Activated B cell treated with CpG ODN at 0.5 μM for 24 hours (primary cell): ENCODE measurements at regions not wholly inside any gene's neighbourhood (a gene's known extent, or its start where the extent isn't known, plus 50 kb on each side); places are given as distances from the start of the nearest gene placed in this dataset.

Experiments used
- ATAC-seq: fragments of 200-7000 bp; cut with Tn5 transposase; one replicate; pipeline ENCODE4 v1.10.0; 2021; ENCODE audit warnings: low read depth, mild to moderate bottlenecking, moderate library complexity
- CTCF ChIA-PET: fragments of 350-600 bp; sonication (Branson Sonifier 250); formaldehyde crosslinking; loops from one replicate; lab custom pipeline; 2021; ENCODE audit warnings: antibody characterized with exemption; lab: Charles Lee
- POLR2A ChIA-PET: fragments of 350-600 bp; sonication (Branson Sonifier 250); formaldehyde crosslinking; loops from one replicate; lab custom pipeline; 2021; ENCODE audit warnings: antibody characterized with exemption; lab: Charles Lee
- DNase-seq: peaks from one replicate; pipeline ENCODE4 v3.0.0; 2022
- H3K27ac Mint-ChIP-seq: one replicate; pipeline ENCODE4 v1.8.0; 2020; ENCODE audit warnings: mixed read lengths
- H3K27me3 Mint-ChIP-seq: one replicate; pipeline ENCODE4 v1.8.0; 2021; ENCODE audit warnings: mixed read lengths
- H3K36me3 Mint-ChIP-seq: one replicate; pipeline ENCODE4 v1.8.0; 2021; ENCODE audit warnings: low read depth, mixed read lengths
- H3K4me1 Mint-ChIP-seq: one replicate; pipeline ENCODE4 v1.8.0; 2021; ENCODE audit warnings: mixed read lengths
- H3K4me3 Mint-ChIP-seq: one replicate; pipeline ENCODE4 v1.8.0; 2020; ENCODE audit warnings: mild to moderate bottlenecking, mixed read lengths
- H3K9me3 Mint-ChIP-seq: one replicate; pipeline ENCODE4 v1.8.0; 2020; ENCODE audit warnings: mixed read lengths
- intact Hi-C: fragments of 100-400 bp; cut with micrococcal nuclease; formaldehyde crosslinking; loops from one replicate; pipeline ENCODE4 v1.15.1; 2024
- TF ChIP-seq, protein P1 (sequence below): fragments of 200-600 bp; IDR thresholded peaks from one replicate; pipeline ENCODE4 v1.8.0; 2022; ENCODE audit warnings: antibody characterized with exemption, mild to moderate bottlenecking

DNA sequence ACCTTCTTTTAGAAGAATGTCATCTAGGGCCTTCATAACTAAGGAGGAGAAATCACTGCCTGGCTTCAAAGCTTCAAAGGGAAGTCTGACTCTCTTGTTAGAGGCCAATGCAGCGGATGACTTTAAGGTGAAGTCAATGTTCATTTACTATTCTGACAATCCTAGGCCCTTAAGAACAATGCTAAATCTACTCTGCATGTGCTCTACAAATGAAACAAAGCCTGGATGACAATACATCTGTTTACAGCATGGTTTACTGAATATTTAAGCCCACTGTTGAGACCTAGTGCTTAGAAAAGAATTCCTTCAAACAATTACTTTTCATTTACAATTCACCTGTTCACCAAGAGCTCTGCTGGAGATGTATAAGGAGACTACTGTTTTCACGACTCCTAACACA lies 160.4 kb upstream of the EPHA3 start:
- Mint-ChIP-seq H3K4me3 (no peak overlapping the region), H3K9me3 (no peaks in the 10 kb centered on the region), H3K27me3 (no peaks in the 10 kb centered on the region), H3K4me1 (no peaks in the 10 kb centered on the region), H3K27ac (no peak overlapping the region), H3K36me3 (no peaks in the 10 kb centered on the region)
- ATAC-seq (no peak), DNase-seq (no peak)
- intact Hi-C loops: no loop called here
- TF ChIP-seq, protein P1, sequence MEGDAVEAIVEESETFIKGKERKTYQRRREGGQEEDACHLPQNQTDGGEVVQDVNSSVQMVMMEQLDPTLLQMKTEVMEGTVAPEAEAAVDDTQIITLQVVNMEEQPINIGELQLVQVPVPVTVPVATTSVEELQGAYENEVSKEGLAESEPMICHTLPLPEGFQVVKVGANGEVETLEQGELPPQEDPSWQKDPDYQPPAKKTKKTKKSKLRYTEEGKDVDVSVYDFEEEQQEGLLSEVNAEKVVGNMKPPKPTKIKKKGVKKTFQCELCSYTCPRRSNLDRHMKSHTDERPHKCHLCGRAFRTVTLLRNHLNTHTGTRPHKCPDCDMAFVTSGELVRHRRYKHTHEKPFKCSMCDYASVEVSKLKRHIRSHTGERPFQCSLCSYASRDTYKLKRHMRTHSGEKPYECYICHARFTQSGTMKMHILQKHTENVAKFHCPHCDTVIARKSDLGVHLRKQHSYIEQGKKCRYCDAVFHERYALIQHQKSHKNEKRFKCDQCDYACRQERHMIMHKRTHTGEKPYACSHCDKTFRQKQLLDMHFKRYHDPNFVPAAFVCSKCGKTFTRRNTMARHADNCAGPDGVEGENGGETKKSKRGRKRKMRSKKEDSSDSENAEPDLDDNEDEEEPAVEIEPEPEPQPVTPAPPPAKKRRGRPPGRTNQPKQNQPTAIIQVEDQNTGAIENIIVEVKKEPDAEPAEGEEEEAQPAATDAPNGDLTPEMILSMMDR: no peak
- POLR2A ChIA-PET: no interaction called here
- CTCF ChIA-PET: no interaction called here

GRCh38 chr3:88954853-88955252 lies 152.6 kb upstream of the EPHA3 start:
- ChIA-PET CTCF (no interaction called here), POLR2A (no interaction called here)
- H3K9me3 Mint-ChIP-seq: no peaks in the 10 kb centered on the region
- H3K27ac Mint-ChIP-seq: no peak overlapping the region
- ATAC-seq: no peak
- no peaks in the 10 kb centered on the region for H3K36me3 Mint-ChIP-seq
- DNase-seq: no peak
- no peaks in the 10 kb centered on the region for H3K27me3 Mint-ChIP-seq
- intact Hi-C loops: no loop called here
- no peak overlapping the region for H3K4me3 Mint-ChIP-seq
- no peaks in the 10 kb centered on the region for H3K4me1 Mint-ChIP-seq
- TF ChIP-seq, protein P1: no peak

- no peaks in the 10 kb centered on the region for H3K4me1 Mint-ChIP-seq
- ATAC-seq (no peak), DNase-seq (no peak)
- TF ChIP-seq, protein P1: no peak
- no peak overlapping the region for H3K4me3 Mint-ChIP-seq
- intact Hi-C loops: no loop called here
- H3K36me3 Mint-ChIP-seq: no peaks in the 10 kb centered on the region
- ChIA-PET POLR2A (no interaction called here), CTCF (no interaction called here)
- H3K9me3 Mint-ChIP-seq: no peaks in the 10 kb centered on the region
- H3K27me3 Mint-ChIP-seq: no peaks in the 10 kb centered on the region
- no peak overlapping the region for H3K27ac Mint-ChIP-seq
Observed at GRCh38 chr3:88955274-88955673, 152.1 kb upstream of the EPHA3 start.

- POLR2A ChIA-PET: no interaction called here
- no peak overlapping the region for H3K27ac Mint-ChIP-seq
- no peaks in the 10 kb centered on the region for H3K9me3 Mint-ChIP-seq
- H3K36me3 Mint-ChIP-seq: no peaks in the 10 kb centered on the region
- CTCF ChIA-PET: no interaction called here
- intact Hi-C loops: no loop called here
- DNase-seq (no peak), ATAC-seq (no peak)
- no peak overlapping the region for H3K4me3 Mint-ChIP-seq
- no peaks in the 10 kb centered on the region for H3K27me3 Mint-ChIP-seq
- H3K4me1 Mint-ChIP-seq: no peaks in the 10 kb centered on the region
- TF ChIP-seq, protein P1: no peak
Observed at GRCh38 chr3:88957711-88958439, 149.5 kb upstream of the EPHA3 start.

DNA sequence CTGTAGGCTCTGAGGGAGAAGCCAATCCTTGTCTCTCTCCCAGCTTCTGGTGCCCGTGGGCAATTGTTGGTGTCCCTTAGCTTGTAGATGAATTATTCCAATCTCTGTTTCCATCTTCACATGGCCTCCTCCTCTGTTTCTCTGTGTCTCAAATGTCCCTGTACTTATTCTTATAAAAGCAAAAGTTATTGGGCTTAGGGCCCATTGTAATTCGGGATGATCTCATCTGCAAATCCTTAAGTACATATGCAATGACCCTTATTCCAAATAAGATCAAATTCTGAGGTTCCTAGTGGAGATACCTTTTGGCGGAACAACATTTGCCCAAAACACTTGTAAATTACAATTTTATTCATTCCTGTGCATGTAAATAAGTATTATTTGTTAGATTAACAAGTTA lies 147.4 kb upstream of the EPHA3 start:
- ChIA-PET POLR2A (no interaction called here), CTCF (no interaction called here)
- Mint-ChIP-seq H3K9me3 (no peaks in the 10 kb centered on the region), H3K4me1 (no peaks in the 10 kb centered on the region), H3K27ac (no peak overlapping the region), H3K4me3 (no peak overlapping the region), H3K27me3 (no peaks in the 10 kb centered on the region), H3K36me3 (no peaks in the 10 kb centered on the region)
- no peak for ATAC-seq
- DNase-seq: no peak
- TF ChIP-seq, protein P1: no peak
- intact Hi-C loops: no loop called here
